HPDE6-E6E7 (cell line): ENCODE measurements at regions not wholly inside any gene's neighbourhood (a gene's known extent, or its start where the extent isn't known, plus 50 kb on each side); places are given as distances from the start of the nearest gene placed in this dataset.
A peak's percentile ranks its signal among the peaks of the same experiment; 100 is the strongest.

Experiments
- DNase-seq: peaks from one replicate; pipeline ENCODE4 v3.0.0; 2011; ENCODE audit warnings: missing footprints; ENCODE audit errors: extremely low spot score

DNA sequence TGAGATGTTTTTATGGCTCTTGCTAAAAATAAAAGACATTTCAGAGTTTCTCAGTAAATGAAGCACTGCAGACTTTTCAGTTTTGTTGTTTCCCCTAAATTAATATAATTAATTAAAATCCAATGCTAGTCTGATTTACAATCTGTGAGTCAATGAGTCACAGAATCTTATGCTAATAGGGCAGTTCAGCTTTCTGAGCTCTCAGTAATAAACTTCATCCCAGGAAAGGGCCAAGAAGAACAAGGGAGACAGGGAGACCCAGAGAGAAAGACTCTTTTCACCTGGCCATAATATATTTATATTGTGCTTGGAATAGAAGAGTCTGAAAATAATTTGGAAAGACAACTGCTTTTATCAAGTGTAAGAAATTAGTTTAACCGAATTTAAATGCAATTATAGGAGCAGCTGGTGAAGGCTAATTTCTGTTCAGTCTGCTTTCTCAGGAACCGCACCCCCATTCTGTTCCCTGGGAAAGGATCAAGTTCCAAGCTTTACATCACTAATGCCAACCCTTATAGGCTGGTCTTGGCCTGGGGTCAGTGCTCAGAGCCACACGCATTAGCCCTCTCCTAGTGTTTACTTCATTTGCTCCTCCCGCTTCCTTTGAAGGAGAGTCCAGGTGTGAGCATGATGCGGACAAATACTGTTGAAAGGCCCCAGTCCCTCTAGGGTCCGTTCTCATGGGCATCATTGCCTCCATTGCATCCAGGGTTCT, 145.6 kb downstream of the ZBTB18 start:
- no peak for DNase-seq

DNA sequence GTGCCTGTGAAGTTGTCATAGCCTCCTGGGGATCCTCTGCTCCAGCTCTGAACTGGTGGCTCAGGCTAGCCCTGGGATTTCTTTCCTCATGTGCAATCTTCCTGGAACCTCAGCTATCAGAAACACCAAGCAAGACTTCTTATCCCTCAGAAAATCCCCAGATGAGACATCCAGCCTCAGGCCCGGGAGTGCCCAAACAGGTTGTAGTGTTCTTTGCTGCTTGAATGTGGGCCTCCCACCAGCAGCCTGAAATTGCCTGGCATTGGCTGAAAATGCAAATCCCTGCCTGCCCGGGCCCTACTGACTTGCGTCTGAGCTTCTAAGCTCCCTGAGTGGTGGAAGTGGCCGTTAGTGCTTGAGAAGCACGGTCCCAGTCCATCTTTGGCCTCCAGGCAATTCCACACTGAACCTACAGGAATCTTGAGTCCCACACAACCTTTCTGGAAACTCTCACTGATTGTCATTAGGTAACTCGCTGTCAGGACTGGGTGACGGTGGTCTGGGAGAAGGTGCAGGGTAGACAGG, 146.8 kb downstream of the ZBTB18 start:
- peak; percentile 43 for DNase-seq

DNA sequence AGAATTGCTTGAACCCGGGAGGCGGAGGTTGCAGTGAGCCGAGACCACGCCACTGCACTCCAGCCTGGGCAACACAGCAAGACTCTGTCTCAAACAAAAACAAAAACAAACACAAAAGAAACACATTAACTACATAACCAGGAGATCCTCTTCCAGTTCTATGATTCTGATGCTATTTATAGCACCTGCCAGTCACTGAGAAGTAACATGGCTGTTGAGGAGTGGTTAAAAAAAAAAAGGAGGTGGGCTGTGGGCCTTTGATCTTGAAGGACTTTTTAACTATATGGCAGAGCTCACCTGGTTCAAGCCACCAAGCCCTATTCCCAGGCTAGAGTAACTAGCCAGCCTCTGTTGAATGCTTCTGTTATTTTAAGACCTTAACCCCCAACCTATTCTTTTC, 148.8 kb downstream of the ZBTB18 start:
- no peak for DNase-seq

DNA sequence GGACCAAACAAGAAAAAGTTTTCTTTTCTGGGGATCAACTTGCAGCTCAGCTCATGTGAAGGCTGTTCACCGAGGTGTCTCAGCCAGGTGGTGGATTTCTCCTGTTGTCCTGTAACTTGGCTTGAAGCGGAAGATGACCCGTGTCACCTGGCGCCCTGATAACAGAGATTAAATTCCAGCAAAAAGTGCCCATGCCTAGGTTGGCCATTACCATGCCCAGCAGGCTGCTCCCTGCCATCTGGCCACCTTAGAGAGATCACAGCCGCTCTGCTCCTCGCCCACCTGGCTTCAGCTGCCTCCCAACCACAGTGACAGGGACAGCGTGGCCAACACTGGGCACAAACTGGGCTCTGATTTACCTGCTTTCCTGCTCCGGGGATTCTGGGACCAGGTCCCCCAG, 149.5 kb downstream of the ZBTB18 start:
- no peak for DNase-seq

DNA sequence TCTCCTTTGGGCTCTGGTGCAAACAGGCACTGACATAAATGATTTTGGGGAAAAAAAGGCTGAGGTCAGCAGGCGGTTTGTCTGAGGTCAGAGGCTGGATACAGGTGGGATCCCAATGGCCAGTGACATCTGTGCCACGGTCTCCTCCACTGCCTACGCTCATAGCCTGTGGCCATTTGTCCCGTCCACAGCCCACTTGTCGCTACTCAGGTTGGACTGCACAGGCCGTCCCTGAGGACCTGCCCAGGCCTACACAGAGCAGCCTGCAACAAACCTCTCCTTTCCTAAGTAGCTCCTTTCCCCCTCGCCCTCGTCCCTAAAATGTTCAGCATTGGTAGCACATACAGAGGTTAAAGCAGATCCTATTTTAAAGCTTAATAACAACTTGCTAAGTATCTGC, 150.7 kb downstream of the ZBTB18 start:
- no peak for DNase-seq

DNA sequence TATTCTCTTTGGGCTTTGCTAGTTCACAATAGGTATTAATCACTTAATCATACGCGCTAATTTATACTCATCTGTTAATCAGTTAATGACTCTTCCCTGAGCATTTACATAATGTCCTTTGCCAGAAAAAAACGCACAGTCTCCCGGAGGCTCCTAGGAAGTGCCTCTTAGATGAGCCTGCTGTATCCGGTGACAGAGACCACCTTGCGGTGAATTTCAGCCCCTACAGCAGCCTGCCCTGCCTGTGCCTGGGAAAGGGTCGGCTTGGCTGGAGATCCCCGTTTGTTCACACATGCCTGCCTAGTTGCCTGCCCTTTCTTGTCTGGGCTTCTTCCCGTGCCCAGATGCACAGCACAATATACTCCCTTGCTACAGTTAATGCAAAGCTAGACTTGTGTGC, 152.9 kb downstream of the ZBTB18 start:
- DNase-seq, result no peak

DNA sequence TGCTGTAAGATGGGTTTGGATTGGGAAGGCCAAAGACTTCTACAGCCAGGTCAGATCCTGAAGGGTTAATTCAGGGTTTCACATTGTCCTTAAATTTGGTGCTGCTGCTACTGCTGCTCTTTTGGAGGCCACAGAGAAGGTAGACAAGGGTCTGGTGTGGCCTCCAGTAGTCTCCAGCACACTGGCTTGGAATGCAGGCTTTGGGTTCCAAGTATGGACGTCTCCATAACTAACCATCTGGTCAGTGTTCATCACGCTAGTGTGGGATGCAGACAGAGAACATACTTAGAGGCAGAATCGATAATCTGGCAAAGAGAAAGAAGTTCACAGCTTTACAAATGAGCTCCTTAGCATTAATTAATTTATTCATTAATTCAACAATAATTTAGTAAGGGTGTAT, 154.1 kb downstream of the ZBTB18 start:
- no peak for DNase-seq

DNA sequence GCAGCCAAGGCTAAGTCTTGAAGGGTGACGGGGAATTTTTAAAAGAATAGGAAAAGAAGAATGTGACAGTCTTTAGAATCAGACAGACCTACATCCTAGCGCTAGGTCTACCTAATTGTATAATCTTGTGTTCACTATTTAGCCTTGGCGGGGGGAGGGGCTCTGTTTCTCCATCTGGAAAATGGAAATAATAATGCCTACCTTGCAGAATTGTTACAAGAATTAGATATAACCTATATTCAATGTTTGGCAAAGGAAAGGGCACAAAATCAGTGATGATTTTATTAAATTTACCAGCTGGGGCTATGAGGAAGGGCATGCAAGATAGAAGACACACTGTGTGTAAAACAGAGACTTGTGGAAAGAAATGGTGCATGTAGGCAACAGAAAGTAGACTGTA, 154.8 kb downstream of the ZBTB18 start:
- DNase-seq, result no peak

DNA sequence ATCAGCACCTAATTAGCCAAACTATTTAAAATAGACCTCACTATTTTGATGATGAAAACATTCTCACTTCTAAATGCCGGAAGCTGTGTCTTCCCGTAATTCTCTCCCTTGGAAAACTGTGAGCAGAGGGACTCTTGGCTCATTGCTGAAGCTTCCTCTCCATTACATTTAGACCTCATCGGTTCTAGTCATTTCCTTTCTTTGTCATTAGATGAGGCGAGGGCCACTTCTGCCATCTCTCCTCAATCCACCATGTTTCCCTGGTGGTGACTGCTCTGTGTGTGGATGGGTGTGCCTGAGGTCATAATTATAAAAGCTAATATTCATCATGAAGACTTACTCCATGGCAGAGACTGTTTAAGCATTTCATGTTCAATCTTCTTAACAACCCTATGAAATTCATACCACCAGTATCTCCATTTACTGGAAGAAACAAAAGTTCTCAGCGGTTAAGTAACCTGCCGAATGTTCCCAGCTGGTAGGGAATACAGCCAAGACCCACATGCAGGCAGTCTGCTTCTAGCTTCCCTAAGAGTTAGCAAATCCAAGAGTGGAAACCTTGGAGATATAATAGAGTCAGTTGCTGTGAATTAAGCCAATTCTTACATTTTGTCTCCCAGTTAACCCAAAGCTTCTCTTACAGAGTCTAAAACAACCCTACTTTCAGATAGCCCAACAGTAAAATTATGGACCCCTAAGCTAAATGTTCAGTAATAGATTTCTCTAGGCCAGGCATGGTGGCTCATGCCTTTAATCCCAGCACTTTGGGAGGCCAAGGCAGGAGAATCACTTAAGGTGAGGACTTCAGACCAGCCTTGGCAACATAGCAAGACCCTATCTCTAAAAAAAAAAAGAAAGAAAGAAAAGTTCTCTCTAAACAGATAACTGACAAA, 156.2 kb downstream of the ZBTB18 start:
- no peak for DNase-seq

DNA sequence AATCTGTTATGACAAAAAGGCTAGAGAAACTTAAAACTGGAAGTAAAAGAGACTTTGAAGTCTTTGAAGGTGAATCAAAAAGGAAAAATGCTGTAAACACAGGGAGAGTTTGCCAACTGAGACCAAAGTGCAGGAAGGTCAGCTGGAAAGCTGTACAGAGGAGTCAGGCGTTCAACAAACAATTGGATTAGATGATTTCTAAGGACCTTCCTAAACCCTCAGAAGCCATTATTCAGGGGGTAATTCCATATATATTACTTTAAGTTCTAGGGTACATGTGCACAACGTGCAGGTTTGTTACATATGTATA, 156.8 kb downstream of the ZBTB18 start:
- DNase-seq, result no peak

DNA sequence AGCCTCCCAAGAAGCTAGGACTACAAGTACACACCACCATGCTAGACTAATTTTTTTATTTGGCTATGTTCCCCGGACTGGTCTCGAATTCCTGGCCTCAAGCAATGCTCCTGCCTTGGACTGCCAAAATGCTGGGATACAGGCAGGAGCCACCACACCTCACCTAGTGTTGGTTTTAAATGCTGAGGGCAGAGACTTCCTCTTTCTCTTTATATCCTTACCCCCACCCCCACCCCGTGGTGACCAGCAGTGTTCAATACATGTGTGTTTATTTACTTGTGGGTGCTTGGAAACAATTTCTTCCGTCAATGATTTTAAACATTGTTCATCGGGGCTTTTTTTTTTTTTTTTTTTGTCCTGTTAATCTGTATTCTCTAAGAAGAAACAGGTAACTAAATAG, 158.9 kb downstream of the ZBTB18 start:
- no peak for DNase-seq

DNA sequence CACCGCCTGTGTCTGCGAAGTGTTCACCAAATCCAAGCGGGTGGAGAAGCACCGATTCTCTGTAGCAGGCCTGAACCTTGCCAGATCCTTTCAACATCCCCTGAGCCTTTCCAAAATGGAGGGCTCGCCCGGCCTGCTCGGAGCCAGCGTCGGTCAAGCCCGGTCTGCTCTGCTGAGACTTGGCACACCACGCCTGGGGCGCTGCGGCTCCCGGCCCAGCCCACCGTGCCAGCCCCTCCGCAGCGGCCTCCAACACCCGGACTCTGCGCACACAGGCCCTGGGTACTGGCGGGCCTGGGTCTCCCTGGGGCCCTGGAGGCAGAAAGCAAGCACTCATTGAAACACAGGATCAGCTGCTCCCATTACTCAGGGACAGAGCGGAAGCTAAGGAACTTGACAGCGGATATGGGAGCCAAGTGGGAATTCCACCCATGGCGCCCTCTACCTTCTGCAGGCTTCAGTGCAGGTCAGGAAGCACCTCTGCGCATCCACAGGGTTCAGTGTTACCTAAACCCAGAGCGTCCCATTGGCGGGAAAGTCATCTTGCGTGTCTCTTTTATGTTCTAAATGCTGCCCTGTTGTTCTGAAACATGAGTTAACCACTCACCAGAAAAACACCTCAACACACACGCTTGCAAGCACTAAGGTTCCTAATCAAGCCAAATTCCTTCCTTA, 159.9 kb downstream of the ZBTB18 start:
- DNase-seq, result no peak

DNA sequence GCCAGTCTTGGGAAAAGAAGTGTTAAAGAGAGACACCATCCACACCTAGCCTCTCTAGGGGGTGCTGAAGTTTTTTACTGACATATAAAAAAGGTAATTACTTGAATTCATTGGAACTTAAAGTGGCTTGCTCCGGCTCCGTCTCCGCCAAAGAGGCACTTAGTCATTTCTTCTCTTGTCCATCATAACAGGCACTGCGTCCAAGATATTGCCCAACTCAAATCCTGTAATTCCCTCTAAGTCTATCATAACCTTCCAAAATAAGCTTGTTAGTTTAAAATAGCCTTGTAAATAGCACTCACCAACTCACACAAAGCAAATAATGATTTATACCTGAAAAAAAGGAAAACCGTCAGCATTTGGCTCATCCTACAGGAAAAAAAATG, 160.5 kb downstream of the ZBTB18 start:
- no peak for DNase-seq

DNA sequence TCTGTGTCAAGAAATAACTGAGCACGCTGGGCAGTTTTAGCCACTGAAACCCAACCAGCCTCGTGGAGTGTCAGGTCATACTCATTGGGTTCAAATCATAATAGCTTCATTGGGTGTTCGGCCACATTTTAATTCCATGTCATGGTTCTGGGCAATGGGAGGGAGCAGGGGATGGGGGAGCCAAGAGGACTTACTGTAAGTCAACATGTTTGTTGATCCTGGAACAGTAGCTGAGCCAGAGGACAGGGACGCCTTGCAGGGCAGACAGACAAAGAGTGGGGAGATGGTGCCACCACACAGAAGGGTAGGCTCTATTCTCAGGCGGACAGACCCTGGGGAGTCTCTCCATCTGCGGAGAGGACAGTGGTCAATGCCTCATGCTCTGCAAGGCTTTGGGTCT, 161.1 kb downstream of the ZBTB18 start:
- DNase-seq, result no peak

DNA sequence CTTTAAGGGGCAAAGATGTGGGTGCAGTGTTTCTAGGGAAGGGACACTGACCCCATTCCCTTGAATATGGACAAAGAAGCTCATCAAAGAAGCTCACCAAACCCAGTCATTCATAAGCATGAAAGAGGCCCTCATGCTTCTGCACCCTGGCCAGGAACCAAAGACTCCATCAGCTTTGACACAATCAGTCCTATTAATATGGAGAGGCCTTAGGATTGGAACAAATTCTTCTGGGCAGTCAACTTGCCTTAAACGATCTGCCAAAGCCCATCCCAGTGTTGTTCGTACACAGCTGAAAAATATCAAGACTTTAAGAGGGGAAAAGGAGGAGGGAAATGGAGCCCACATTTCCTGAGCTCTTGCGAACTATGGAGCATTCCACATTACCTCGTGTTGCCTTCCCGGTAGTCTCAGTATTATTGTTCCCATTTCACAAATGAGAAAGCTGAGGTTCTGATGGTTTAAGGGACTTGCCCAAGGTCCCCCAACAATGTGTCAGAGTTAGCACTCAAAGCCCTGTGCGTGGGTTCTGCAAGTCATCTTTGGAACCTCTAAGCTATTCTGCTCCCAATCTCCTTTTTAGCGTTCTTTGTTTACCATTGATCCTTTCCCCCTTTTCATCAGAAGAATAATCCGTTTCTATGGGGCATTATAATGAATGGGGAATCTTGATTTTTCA, 161.9 kb downstream of the ZBTB18 start:
- DNase-seq, result no peak

DNA sequence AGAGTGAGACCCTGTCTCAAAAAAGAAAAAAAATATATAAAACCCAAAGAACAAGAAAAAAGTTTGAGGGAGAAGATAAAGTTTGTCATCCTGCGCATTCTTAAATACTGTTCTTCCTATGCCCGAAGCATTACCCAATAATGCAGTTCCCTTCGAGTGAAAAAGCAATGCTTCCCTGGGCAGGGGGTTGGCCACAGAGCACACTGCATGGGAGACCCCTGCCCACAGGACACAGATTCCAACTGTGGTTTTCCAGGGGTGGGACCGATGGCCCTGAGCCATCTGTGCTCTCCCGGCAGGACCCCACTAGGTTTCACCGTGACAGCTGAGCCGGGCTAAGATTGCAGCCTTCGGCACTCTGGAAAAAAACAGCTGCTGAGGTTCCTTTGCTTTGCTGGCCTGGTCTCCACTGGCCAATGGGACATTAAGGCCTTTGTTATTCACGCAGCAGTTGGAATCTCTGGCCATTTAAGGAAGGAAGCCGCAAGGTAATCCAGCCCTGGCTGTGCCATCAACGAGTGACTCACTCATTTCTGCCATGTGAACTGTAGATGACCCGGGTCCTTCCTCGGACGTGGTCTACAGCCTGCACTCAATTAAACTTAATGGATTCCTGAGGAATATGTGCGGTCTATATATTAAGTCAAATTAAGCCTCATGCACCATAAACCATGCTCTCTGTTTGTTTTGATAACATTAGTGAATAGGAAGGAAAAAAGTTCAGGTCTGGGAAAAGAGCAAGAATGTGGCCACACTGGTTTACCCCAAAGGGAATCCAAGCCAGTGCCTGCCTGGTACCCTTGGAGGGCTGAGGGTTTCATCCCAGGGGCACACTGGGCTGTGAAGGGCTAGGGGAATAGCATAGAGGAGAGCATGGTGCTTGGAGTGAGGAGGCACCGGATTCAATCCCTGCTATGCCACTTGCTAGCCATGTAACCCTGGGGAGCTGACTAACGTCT, 163.2 kb downstream of the ZBTB18 start:
- DNase-seq, result peak; percentile 83

DNA sequence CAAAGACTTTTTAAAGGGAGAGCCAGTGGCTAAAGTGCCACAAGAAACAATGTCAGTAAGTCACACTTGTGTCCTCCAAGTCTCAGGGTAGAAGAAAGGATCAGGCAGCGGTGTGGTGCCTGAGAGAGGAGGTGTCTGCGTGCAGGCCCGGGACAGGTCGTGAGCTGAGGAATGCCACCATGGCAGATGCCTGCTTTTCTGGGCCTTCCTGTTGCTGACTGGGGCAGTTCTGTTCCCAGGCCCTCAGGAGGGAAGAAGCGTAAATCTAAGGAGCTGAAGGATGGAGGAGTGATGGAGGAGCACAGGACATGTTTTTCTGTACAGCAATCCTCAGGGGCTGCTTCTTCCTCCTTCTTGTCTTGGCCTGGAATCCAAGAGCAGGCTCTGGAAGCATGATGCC, 165.8 kb downstream of the ZBTB18 start:
- no peak for DNase-seq

DNA sequence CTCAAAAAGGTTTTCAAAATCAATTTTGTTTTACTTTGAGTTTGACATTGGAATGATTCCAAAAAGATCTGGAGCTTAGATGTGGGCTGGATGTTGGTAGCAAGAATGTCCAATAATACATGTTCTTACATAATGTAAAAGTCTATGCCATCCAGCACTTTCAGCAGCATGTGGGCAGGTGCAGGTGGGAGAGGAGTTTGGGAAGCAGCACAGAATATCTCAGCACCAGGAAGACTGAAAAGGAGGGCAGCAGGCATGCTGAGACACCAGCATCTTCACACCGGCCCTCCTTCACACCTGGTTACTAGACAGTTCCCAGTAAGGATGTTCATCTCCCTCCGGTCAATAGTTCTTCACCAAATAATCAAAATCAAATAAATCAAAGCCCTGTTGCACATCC, 166.6 kb downstream of the ZBTB18 start:
- no peak for DNase-seq

DNA sequence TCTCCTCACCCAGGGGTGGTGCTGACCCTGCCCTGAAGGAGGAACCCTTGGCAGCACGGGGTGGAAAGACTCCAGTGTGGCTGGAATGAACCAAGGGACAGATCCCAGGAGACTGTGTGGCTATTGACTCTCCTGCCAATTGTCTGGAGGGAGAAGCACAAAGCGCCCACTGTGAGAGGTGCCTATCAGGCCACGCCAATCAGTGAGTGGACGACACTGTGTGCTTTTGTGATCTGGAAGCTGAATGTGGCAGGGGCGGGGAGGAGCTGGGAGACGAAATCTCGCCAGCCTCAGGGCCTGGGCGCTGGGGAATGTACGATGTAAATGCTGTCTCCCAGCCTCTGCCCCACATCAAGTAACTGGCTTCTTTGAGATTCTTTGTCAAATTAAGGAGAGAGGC, 167.1 kb downstream of the ZBTB18 start:
- DNase-seq, result no peak

DNA sequence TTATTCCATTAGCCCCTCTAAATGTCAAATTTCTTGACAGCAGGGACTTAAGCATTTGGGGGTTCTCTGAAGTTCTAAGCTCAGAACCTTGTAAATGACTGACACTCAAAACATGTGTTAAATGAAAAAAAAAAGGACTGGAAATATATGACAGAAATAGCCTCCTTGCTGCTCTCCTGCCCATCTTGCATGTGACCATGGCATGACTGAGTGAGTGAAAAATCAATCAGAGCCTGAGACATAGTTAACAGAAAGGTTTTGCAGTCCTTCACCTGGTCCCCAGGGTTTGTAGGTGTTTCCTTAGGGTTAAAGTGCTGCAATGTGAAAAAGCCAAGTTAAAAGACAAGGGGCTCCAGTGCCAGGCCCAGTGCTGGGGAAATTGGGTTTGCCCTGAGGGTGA, 168.1 kb downstream of the ZBTB18 start:
- no peak for DNase-seq

DNA sequence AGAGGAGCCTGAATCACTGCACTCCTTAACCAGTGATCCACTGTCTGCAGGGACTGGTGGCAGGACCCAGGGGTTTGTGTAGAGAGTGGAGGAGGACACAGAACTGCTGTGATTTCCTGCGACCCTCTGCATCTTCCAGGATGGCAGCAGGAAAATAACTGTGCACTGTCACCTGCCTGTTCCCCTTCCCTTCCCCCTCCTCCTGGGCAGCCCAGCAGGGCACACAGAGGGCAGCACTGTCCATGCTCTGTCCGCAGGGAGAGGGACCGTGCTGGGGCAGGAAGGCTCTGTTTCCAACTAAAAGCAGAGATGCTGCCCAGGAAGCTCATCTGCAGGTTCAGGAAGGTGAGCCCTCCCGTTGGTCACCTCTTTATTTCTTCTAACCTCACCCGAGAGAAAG, 168.7 kb downstream of the ZBTB18 start:
- DNase-seq, result no peak
